A549 (cell line): ENCODE measurements at regions not wholly inside any gene's neighbourhood (a gene's known extent, or its start where the extent isn't known, plus 50 kb on each side); places are given as distances from the start of the nearest gene placed in this dataset.

ENCODE experiments used
- ATAC-seq, 2 experiments: fragments of 200-7000 bp in 1 of 2; fragments of >200 bp in 1 of 2; cut with Nextera tagmentation in 1 of 2; cut with Tn5 transposase in 1 of 2; 3 replicates each; pipeline versions ENCODE4 v1.8.0 to v1.9.1; 2018 to 2020; ENCODE audit warnings: mild to moderate bottlenecking in 1 of 2, moderate library complexity in 1 of 2
- CTCF ChIA-PET: fragments of 300-600 bp; sonication (Branson Sonifier 250); formaldehyde crosslinking; extraction: SDS; loops from one replicate; lab custom pipeline; 2021; ENCODE audit warnings: antibody characterized with exemption, inconsistent platforms; lab: Yijun Ruan, JAX
- POLR2A ChIA-PET: fragments of 350-600 bp; formaldehyde crosslinking; extraction: SDS; loops from one replicate; lab custom pipeline; 2021; ENCODE audit warnings: antibody characterized with exemption, inconsistent platforms; lab: Yijun Ruan, JAX
- DNase-seq, 2 experiments: peaks; one replicate each; pipeline versions ENCODE4 v3.0.0 to v3.0.0-alpha.2; 2011 to 2016; ENCODE audit warnings: low read depth in 1 of 2, low spot score in 1 of 2
- FAIRE-seq: peaks from 2 replicates; lab custom pipeline; 2011; peaks lifted over from hg19 to GRCh38; lab: Jason Lieb, UNC
- H3K27ac ChIP-seq, 2 experiments: fragments of >200 bp; sonication (Bioruptor Twin); formaldehyde crosslinking; 3 replicates each; pipeline ENCODE4 v1.5.1; 2016 to 2017
- H3K4me1 ChIP-seq: fragments of >200 bp; sonication (Bioruptor Twin); formaldehyde crosslinking; 3 replicates; pipeline ENCODE4 v1.6.1; 2016
- H3K4me2 ChIP-seq: fragments of >200 bp; sonication (Bioruptor Twin); formaldehyde crosslinking; 3 replicates; pipeline ENCODE4 v1.6.1; 2016
- H3K4me3 ChIP-seq: fragments of >200 bp; sonication (Bioruptor Twin); formaldehyde crosslinking; 3 replicates; pipeline ENCODE4 v1.5.1; 2016
- H3K9me3 ChIP-seq: fragments of >200 bp; sonication (Bioruptor Twin); formaldehyde crosslinking; 3 replicates; pipeline ENCODE4 v1.6.1; 2016
- ATOH8 ChIP-seq: fragments of 250-450 bp; sonication (Bioruptor Pico); IDR thresholded peaks from 2 replicates; pipeline ENCODE4 v1.5.0; 2020; ENCODE audit warnings: low read depth, mild to moderate bottlenecking, moderate library complexity
- BCL3 ChIP-seq: fragments of >200 bp; sonication (Bioruptor Twin); formaldehyde crosslinking; IDR thresholded peaks from 3 replicates; pipeline ENCODE4 v1.6.1; 2016
- CBX2 ChIP-seq: fragments of 200-600 bp; sonication (generic); IDR thresholded peaks from 2 replicates; pipeline ENCODE4 v1.6.1; 2016; ENCODE audit warnings: low read depth, mild to moderate bottlenecking, borderline replicate concordance
- CEBPB ChIP-seq, 2 experiments: fragments of >200 bp in 1 of 2; sonication (Bioruptor Twin) in 1 of 2; formaldehyde crosslinking in 1 of 2; IDR thresholded peaks; 2 replicates each; pipeline ENCODE4 v1.6.1; 2012 to 2016
- E2F6 ChIP-seq: IDR thresholded peaks from 2 replicates; pipeline ENCODE4 v1.6.1; 2012; ENCODE audit warnings: low read depth, borderline replicate concordance
- EHF ChIP-seq: fragments of 250-450 bp; sonication (Bioruptor Pico); IDR thresholded peaks from 2 replicates; pipeline ENCODE4 v1.5.0; 2020; ENCODE audit warnings: mild to moderate bottlenecking
- ELK1 ChIP-seq: fragments of 150-350 bp; IDR thresholded peaks from 2 replicates; pipeline ENCODE4 v1.6.1; 2014; ENCODE audit warnings: low read depth, mild to moderate bottlenecking, low read length
- FOSL2 ChIP-seq, 2 experiments: fragments of 450-650 bp in 1 of 2; fragments of >200 bp in 1 of 2; sonication (Bioruptor Twin) in 1 of 2; formaldehyde crosslinking; IDR thresholded peaks; 2 replicates each; pipeline versions ENCODE4 v1.5.0 to v1.6.1; 2016 to 2020; ENCODE audit warnings: mild to moderate bottlenecking in 1 of 2, moderate library complexity in 1 of 2
- FOXS1 ChIP-seq: fragments of 250-450 bp; sonication (Bioruptor Pico); IDR thresholded peaks from 2 replicates; pipeline ENCODE4 v1.5.0; 2020; ENCODE audit warnings: mild to moderate bottlenecking, moderate library complexity
- HMGXB4 ChIP-seq: fragments of 250-450 bp; sonication (Bioruptor Pico); IDR thresholded peaks from 2 replicates; pipeline ENCODE4 v1.5.0; 2021; ENCODE audit warnings: mild to moderate bottlenecking, moderate library complexity, borderline replicate concordance
- HOXB5 ChIP-seq: fragments of 250-450 bp; sonication (Bioruptor Pico); IDR thresholded peaks from 2 replicates; pipeline ENCODE4 v1.5.0; 2020; ENCODE audit warnings: mild to moderate bottlenecking, moderate library complexity
- KDM1A ChIP-seq: fragments of 200-600 bp; sonication (generic); IDR thresholded peaks from 2 replicates; pipeline ENCODE4 v1.6.1; 2016; ENCODE audit warnings: low read depth, mild to moderate bottlenecking
- KDM5A ChIP-seq: fragments of 200-600 bp; sonication (generic); IDR thresholded peaks from 2 replicates; pipeline ENCODE4 v1.6.1; 2016; ENCODE audit warnings: antibody characterized with exemption, mild to moderate bottlenecking
- MAFK ChIP-seq: fragments of 450-650 bp; IDR thresholded peaks from 2 replicates; pipeline ENCODE4 v1.6.1; 2014; ENCODE audit not compliant: partially characterized antibody
- MYC ChIP-seq: IDR thresholded peaks from 2 replicates; pipeline ENCODE4 v1.6.1; 2012; ENCODE audit warnings: mild to moderate bottlenecking, inconsistent platforms, low read length, improper control_type of control experiment, borderline replicate concordance
- NR3C1 ChIP-seq: fragments of >200 bp; sonication (Bioruptor Twin); formaldehyde crosslinking; IDR thresholded peaks from 3 replicates; pipeline ENCODE4 v1.6.1; 2017
- PHF8 ChIP-seq: fragments of 200-600 bp; sonication (generic); IDR thresholded peaks from 2 replicates; pipeline ENCODE4 v1.6.1; 2016; ENCODE audit warnings: low read depth, mild to moderate bottlenecking, antibody characterized with exemption, moderate library complexity, borderline replicate concordance
- POLR2AphosphoS2 ChIP-seq: conservative IDR thresholded peaks from 2 replicates; pipeline ENCODE4 v1.6.1; 2012; ENCODE audit warnings: low read length, improper control_type of control experiment, inconsistent platforms
- RAD21 ChIP-seq, 2 experiments: fragments of >200 bp in 1 of 2; sonication (Bioruptor Twin) in 1 of 2; formaldehyde crosslinking in 1 of 2; IDR thresholded peaks in 1 of 2; conservative IDR thresholded peaks in 1 of 2; 2 replicates in 1 of 2; 3 replicates in 1 of 2; pipeline ENCODE4 v1.6.1; 2012 to 2018; ENCODE audit warnings: inconsistent platforms in 1 of 2
- RFX5 ChIP-seq: fragments of 450-650 bp; IDR thresholded peaks from 2 replicates; pipeline ENCODE4 v1.7.1; 2014; ENCODE audit warnings: antibody characterized with exemption, mild to moderate bottlenecking, moderate library complexity
- RNF2 ChIP-seq: fragments of 200-600 bp; sonication (generic); IDR thresholded peaks from 2 replicates; pipeline ENCODE4 v1.6.1; 2016; ENCODE audit warnings: low read depth, mild to moderate bottlenecking, antibody characterized with exemption, moderate library complexity, borderline replicate concordance
- TP53 ChIP-seq: fragments of 250-450 bp; sonication (Bioruptor Pico); IDR thresholded peaks from 2 replicates; pipeline ENCODE4 v1.5.0; 2021; ENCODE audit warnings: mild to moderate bottlenecking, moderate library complexity
- WGBS: methylation state at CpG from one replicate; pipeline ENCODE4 v1.1.6; 2017; ENCODE audit errors: missing lambda C conversion rate; 5-methylcytosine and 5-hydroxymethylcytosine counted together

GRCh38 chr2:16127276-16127940 lies 187.1 kb downstream of the MYCN start:
- ChIA-PET CTCF (no interaction called here), POLR2A (no interaction called here)
- FAIRE-seq, result no peak
- ATAC-seq, result no peak
- 54% methylated on average over 10 of the region's 10 CpGs for WGBS
- no peaks in the 10 kb centered on the region for H3K4me1 ChIP-seq
- no peak overlapping the region for H3K27ac ChIP-seq
- no peak overlapping the region for H3K4me3 ChIP-seq
- no peak overlapping the region for H3K4me2 ChIP-seq
- H3K9me3 ChIP-seq, result no peaks in the 10 kb centered on the region
- TF ChIP-seq ELK1 (no peak), NR3C1 (no peak), CBX2 (no peak)
- DNase-seq, result no peak

DNA sequence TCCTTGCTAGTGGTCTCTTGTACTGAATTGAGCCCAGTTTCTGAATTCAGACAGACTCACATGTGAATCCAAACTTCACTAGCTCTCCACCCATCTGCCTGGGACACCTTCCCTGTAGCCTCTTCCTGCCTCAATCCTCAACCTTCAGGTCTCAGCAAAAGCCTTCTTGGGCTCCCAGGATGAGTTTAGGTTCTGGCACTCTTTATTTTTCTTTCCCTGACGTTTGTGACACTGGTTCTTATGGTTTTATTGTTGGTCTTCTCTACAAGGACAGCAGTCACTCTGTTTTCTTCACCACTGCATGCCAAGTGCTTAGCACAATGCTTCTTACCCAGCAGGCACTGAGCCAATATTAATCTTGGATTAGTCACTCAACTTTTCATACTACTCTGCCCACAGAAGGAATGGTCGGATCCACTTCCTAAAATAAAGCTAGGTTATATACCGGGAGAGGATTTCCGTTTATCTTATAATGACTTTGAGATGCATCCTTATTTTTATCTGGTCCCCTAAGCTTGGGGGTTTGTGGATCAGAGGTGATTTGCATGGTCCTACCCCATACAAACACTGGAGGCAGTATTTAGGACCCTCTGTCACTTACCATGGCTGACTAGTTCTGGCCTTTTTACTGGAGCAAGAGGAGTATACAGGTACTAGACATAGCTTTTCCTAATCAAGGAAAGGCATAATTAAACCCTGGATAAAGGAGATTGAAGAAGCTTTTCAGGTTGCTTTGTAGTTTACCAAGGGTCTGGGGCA lies 186.3 kb downstream of the MYCN start:
- no peaks in the 10 kb centered on the region for H3K4me1 ChIP-seq
- H3K4me3 ChIP-seq, result no peak overlapping the region
- WGBS, result 19% methylated on average over 4 of the region's 4 CpGs
- ATAC-seq, result no peak; a peak in 1 of 6 replicates
- H3K9me3 ChIP-seq, result 0 out of 3 replicates have a peak, but pooled peaks cover 2% of the 10 kb centered on the region
- ChIA-PET POLR2A (no interaction called here), CTCF (interaction anchor here (1.4 kb wide), 1 partner anchor 188 kb away, joined by 3 read pairs; no protein-coding TSS in a partner anchor)
- no peak for FAIRE-seq
- DNase-seq, result no peak
- no peak overlapping the region for H3K27ac ChIP-seq
- H3K4me2 ChIP-seq, result no peak overlapping the region
- TF ChIP-seq EHF (CRISPR knock-in tag) (no peak), FOXS1 (no peak), RNF2 (no peak), POLR2AphosphoS2 (no peak), RAD21 (conservative IDR thresholded peaks at IDR 0.05 in 1 of 2, IDR thresholded peaks at IDR 0.05 in 1 of 2) (no peak), FOSL2 (IDR thresholded peaks at IDR 0.05) (no peak), FOSL2 (CRISPR knock-in tag; IDR thresholded peaks at IDR 0.05) (no peak), KDM1A (no peak), ATOH8 (CRISPR knock-in tag) (no peak), HMGXB4 (CRISPR knock-in tag) (no peak), MYC (no peak), RFX5 (no peak), MAFK (no peak), PHF8 (no peak), CEBPB (IDR thresholded peaks at IDR 0.05) (no peak), E2F6 (no peak), HOXB5 (CRISPR knock-in tag) (no peak), TP53 (CRISPR knock-in tag) (no peak), BCL3 (no peak), KDM5A (no peak)
- TF ChIP-seq, all 56 proteins: peak for 0
